ENCODE measurements at regions not wholly inside any gene's neighbourhood (a gene's known extent, or its start where the extent isn't known, plus 50 kb on each side); places are given as distances from the start of the nearest gene placed in this dataset.

GRCh38 chr14:47746986-47747385 is 71.6 kb upstream of the MDGA2 start:
- no peak overlapping the region for H3K4ac ChIP-seq (ENCODE audit: low read depth, low read length)
- no peak overlapping the region for H3K18ac ChIP-seq (ENCODE audit: low read length)
- H3K4me1 ChIP-seq (ENCODE audit: control insufficient read depth in 1 of 2, insufficient read depth in 2 of 2, low read length in 2 of 2): no peaks in the 10 kb centered on the region
- H3K14ac ChIP-seq (ENCODE audit: low read length): no peak overlapping the region
- H3K4me3 ChIP-seq (ENCODE audit: low read depth, low read length): no peak overlapping the region
- H3K23ac ChIP-seq (ENCODE audit: low read length): no peak overlapping the region
- no peaks in the 10 kb centered on the region for H3K27me3 ChIP-seq (ENCODE audit: insufficient read depth, low read length)
- no peak overlapping the region for H3K27ac ChIP-seq (ENCODE audit: low read depth, low read length)
- H3K4me2 ChIP-seq (ENCODE audit: low read length): no peak overlapping the region
- no peaks in the 10 kb centered on the region for H3K79me2 ChIP-seq (ENCODE audit: control insufficient read depth, insufficient read depth, low read length, poor library complexity)
- no peak overlapping the region for H4K12ac ChIP-seq (ENCODE audit: low read depth, low read length)
- H4K8ac ChIP-seq (ENCODE audit: low read depth, low read length): no peak overlapping the region
- no peaks in the 10 kb centered on the region for H3K79me1 ChIP-seq (ENCODE audit: low read length)
- no peak overlapping the region for H4K91ac ChIP-seq (ENCODE audit: low read depth, low read length)
- H3K9me3 ChIP-seq (ENCODE audit: insufficient read depth, low read depth, low read length): no peaks in the 10 kb centered on the region
- H2BK5ac ChIP-seq (ENCODE audit: low read depth, low read length, poor library complexity): no peak overlapping the region
- no peak overlapping the region for H2AK5ac ChIP-seq (ENCODE audit: low read length)
- H2AFZ ChIP-seq (ENCODE audit: insufficient read depth, low read length, poor library complexity): no peak overlapping the region
- WGBS (ENCODE audit: extremely low coverage, insufficient coverage, insufficient read length): no CpG with 5 or more reads among the region's 1 CpG
- H2BK12ac ChIP-seq (ENCODE audit: low read length): no peak overlapping the region
- DNase-seq: no peak
- no peak overlapping the region for H2BK120ac ChIP-seq (ENCODE audit: insufficient read depth, low read length, poor library complexity)
- no peaks in the 10 kb centered on the region for H3K36me3 ChIP-seq (ENCODE audit: control insufficient read depth in 1 of 2, insufficient read depth in 2 of 2, low read length in 2 of 2)
- no peak overlapping the region for H3K9ac ChIP-seq (ENCODE audit: low read length)

- Histone ChIP-seq H3K18ac (ENCODE audit: low read length) (no peak overlapping the region), H3K23ac (ENCODE audit: low read length) (no peak overlapping the region), H2BK5ac (ENCODE audit: low read depth, low read length, poor library complexity) (no peak overlapping the region), H2BK120ac (ENCODE audit: insufficient read depth, low read length, poor library complexity) (no peak overlapping the region), H3K27ac (ENCODE audit: low read depth, low read length) (no peak overlapping the region), H3K4me3 (ENCODE audit: low read depth, low read length) (no peak overlapping the region), H2BK12ac (ENCODE audit: low read length) (no peak overlapping the region), H3K4me2 (ENCODE audit: low read length) (no peak overlapping the region), H3K9ac (ENCODE audit: low read length) (no peak overlapping the region), H3K9me3 (ENCODE audit: insufficient read depth, low read depth, low read length) (no peaks in the 10 kb centered on the region), H3K27me3 (ENCODE audit: insufficient read depth, low read length) (no peaks in the 10 kb centered on the region), H3K36me3 (ENCODE audit: control insufficient read depth in 1 of 2, insufficient read depth in 2 of 2, low read length in 2 of 2) (no peaks in the 10 kb centered on the region), H3K4ac (ENCODE audit: low read depth, low read length) (no peak overlapping the region), H4K91ac (ENCODE audit: low read depth, low read length) (no peak overlapping the region), H4K8ac (ENCODE audit: low read depth, low read length) (no peak overlapping the region), H2AFZ (ENCODE audit: insufficient read depth, low read length, poor library complexity) (no peak overlapping the region), H3K79me2 (ENCODE audit: control insufficient read depth, insufficient read depth, low read length, poor library complexity) (no peaks in the 10 kb centered on the region), H3K14ac (ENCODE audit: low read length) (no peak overlapping the region), H3K4me1 (ENCODE audit: control insufficient read depth in 1 of 2, insufficient read depth in 2 of 2, low read length in 2 of 2) (no peaks in the 10 kb centered on the region), H2AK5ac (ENCODE audit: low read length) (no peak overlapping the region), H3K79me1 (ENCODE audit: low read length) (no peaks in the 10 kb centered on the region), H4K12ac (ENCODE audit: low read depth, low read length) (no peak overlapping the region)
- DNase-seq: no peak
- no CpG with 5 or more reads among the region's 1 CpG for WGBS (ENCODE audit: extremely low coverage, insufficient coverage, insufficient read length)
Observed at GRCh38 chr14:47744155-47744554, 68.8 kb upstream of the MDGA2 start.

- Histone ChIP-seq H2BK120ac (ENCODE audit: insufficient read depth, low read length, poor library complexity) (no peak overlapping the region), H2AFZ (ENCODE audit: insufficient read depth, low read length, poor library complexity) (no peak overlapping the region), H2AK5ac (ENCODE audit: low read length) (no peak overlapping the region), H3K14ac (ENCODE audit: low read length) (no peak overlapping the region), H3K27me3 (ENCODE audit: insufficient read depth, low read length) (no peaks in the 10 kb centered on the region), H2BK5ac (ENCODE audit: low read depth, low read length, poor library complexity) (no peak overlapping the region), H4K91ac (ENCODE audit: low read depth, low read length) (no peak overlapping the region), H3K4ac (ENCODE audit: low read depth, low read length) (no peak overlapping the region), H3K18ac (ENCODE audit: low read length) (no peak overlapping the region), H3K27ac (ENCODE audit: low read depth, low read length) (no peak overlapping the region), H3K36me3 (ENCODE audit: control insufficient read depth in 1 of 2, insufficient read depth in 2 of 2, low read length in 2 of 2) (no peaks in the 10 kb centered on the region), H3K9ac (ENCODE audit: low read length) (no peak overlapping the region), H3K4me1 (ENCODE audit: control insufficient read depth in 1 of 2, insufficient read depth in 2 of 2, low read length in 2 of 2) (no peaks in the 10 kb centered on the region), H3K9me3 (ENCODE audit: insufficient read depth, low read depth, low read length) (no peaks in the 10 kb centered on the region), H3K4me3 (ENCODE audit: low read depth, low read length) (no peak overlapping the region), H4K8ac (ENCODE audit: low read depth, low read length) (no peak overlapping the region), H2BK12ac (ENCODE audit: low read length) (no peak overlapping the region), H4K12ac (ENCODE audit: low read depth, low read length) (no peak overlapping the region), H3K4me2 (ENCODE audit: low read length) (no peak overlapping the region), H3K79me1 (ENCODE audit: low read length) (no peaks in the 10 kb centered on the region), H3K79me2 (ENCODE audit: control insufficient read depth, insufficient read depth, low read length, poor library complexity) (no peaks in the 10 kb centered on the region), H3K23ac (ENCODE audit: low read length) (no peak overlapping the region)
- DNase-seq: no peak
- no CpG with 5 or more reads among the region's 1 CpG for WGBS (ENCODE audit: extremely low coverage, insufficient coverage, insufficient read length)
Observed at GRCh38 chr14:47739541-47739940, 64.1 kb upstream of the MDGA2 start.

- no peak overlapping the region for H4K12ac ChIP-seq (ENCODE audit: low read depth, low read length)
- no CpG with 5 or more reads among the region's 3 CpGs for WGBS (ENCODE audit: extremely low coverage, insufficient coverage, insufficient read length)
Observed at GRCh38 chr14:47730296-47730695, 54.9 kb upstream of the MDGA2 start.

More at GRCh38 chr14:47730296-47730695, 54.9 kb upstream of the MDGA2 start:
- Histone ChIP-seq H3K14ac (ENCODE audit: low read length) (no peak overlapping the region), H3K27ac (ENCODE audit: low read depth, low read length) (no peak overlapping the region), H3K4me2 (ENCODE audit: low read length) (no peak overlapping the region), H3K23ac (ENCODE audit: low read length) (no peak overlapping the region), H2BK5ac (ENCODE audit: low read depth, low read length, poor library complexity) (no peak overlapping the region), H3K4ac (ENCODE audit: low read depth, low read length) (no peak overlapping the region), H3K9ac (ENCODE audit: low read length) (no peak overlapping the region), H3K27me3 (ENCODE audit: insufficient read depth, low read length) (no peaks in the 10 kb centered on the region), H4K8ac (ENCODE audit: low read depth, low read length) (no peak overlapping the region), H3K79me1 (ENCODE audit: low read length) (no peaks in the 10 kb centered on the region), H3K36me3 (ENCODE audit: control insufficient read depth in 1 of 2, insufficient read depth in 2 of 2, low read length in 2 of 2) (no peaks in the 10 kb centered on the region), H3K18ac (ENCODE audit: low read length) (no peak overlapping the region), H2BK12ac (ENCODE audit: low read length) (no peak overlapping the region), H2AK5ac (ENCODE audit: low read length) (no peak overlapping the region), H2AFZ (ENCODE audit: insufficient read depth, low read length, poor library complexity) (no peak overlapping the region), H2BK120ac (ENCODE audit: insufficient read depth, low read length, poor library complexity) (no peak overlapping the region), H3K9me3 (ENCODE audit: insufficient read depth, low read depth, low read length) (no peaks in the 10 kb centered on the region), H3K4me3 (ENCODE audit: low read depth, low read length) (no peak overlapping the region), H4K91ac (ENCODE audit: low read depth, low read length) (no peak overlapping the region), H3K79me2 (ENCODE audit: control insufficient read depth, insufficient read depth, low read length, poor library complexity) (no peaks in the 10 kb centered on the region), H3K4me1 (ENCODE audit: control insufficient read depth in 1 of 2, insufficient read depth in 2 of 2, low read length in 2 of 2) (no peaks in the 10 kb centered on the region)
- no peak for DNase-seq
